ENCODE measurements at regions not wholly inside any gene's neighbourhood (a gene's known extent, or its start where the extent isn't known, plus 50 kb on each side); places are given as distances from the start of the nearest gene placed in this dataset.

GRCh38 chr7:3204526-3204925 lies 96.5 kb upstream of the SDK1 start:
- dilution Hi-C loops (cut with MboI; ENCODE audit: extremely low pct_ligation_motif_present, low sequenced_read_pairs), result no loop called here

GRCh38 chr7:3206101-3206500 lies 95.0 kb upstream of the SDK1 start:
- no peak for DNase-seq (ENCODE audit: low read depth, low spot score)
- Histone ChIP-seq H3K4me1 (ENCODE audit: control insufficient read depth, extremely low read depth, insufficient read depth, low read length) (no peaks in the 10 kb centered on the region), H3K79me2 (ENCODE audit: control insufficient read depth, insufficient read depth, low read length) (no peaks in the 10 kb centered on the region), H3K4me2 (ENCODE audit: control insufficient read depth, extremely low read depth, insufficient read depth, low read depth, low read length) (no peak overlapping the region), H4K20me1 (ENCODE audit: control insufficient read depth, extremely low read depth, insufficient read depth, low read length) (no peaks in the 10 kb centered on the region), H3K36me3 (ENCODE audit: control insufficient read depth in 2 of 2, extremely low read depth in 1 of 2, insufficient read depth in 2 of 2, low read length in 2 of 2) (no peaks in the 10 kb centered on the region), H3K27me3 (ENCODE audit: control insufficient read depth, extremely low read depth, insufficient read depth, low read length) (no peaks in the 10 kb centered on the region), H3K9me1 (ENCODE audit: control insufficient read depth, extremely low read depth, insufficient read depth, low read length) (no peaks in the 10 kb centered on the region), H2AFZ (ENCODE audit: control insufficient read depth, low read length) (no peak overlapping the region), H3K4me3 (ENCODE audit: control insufficient read depth in 2 of 3, extremely low read depth in 1 of 3, insufficient read depth in 2 of 3, low read depth in 1 of 3, low read length in 3 of 3) (no peak overlapping the region), H3K27ac (ENCODE audit: control insufficient read depth, insufficient read depth, low read length) (no peak overlapping the region), H3K9me3 (ENCODE audit: control insufficient read depth, low read depth, low read length) (no peaks in the 10 kb centered on the region), H3K9ac (ENCODE audit: control insufficient read depth, extremely low read depth, insufficient read depth, low read length) (no peak overlapping the region)
- TF ChIP-seq, protein P1, sequence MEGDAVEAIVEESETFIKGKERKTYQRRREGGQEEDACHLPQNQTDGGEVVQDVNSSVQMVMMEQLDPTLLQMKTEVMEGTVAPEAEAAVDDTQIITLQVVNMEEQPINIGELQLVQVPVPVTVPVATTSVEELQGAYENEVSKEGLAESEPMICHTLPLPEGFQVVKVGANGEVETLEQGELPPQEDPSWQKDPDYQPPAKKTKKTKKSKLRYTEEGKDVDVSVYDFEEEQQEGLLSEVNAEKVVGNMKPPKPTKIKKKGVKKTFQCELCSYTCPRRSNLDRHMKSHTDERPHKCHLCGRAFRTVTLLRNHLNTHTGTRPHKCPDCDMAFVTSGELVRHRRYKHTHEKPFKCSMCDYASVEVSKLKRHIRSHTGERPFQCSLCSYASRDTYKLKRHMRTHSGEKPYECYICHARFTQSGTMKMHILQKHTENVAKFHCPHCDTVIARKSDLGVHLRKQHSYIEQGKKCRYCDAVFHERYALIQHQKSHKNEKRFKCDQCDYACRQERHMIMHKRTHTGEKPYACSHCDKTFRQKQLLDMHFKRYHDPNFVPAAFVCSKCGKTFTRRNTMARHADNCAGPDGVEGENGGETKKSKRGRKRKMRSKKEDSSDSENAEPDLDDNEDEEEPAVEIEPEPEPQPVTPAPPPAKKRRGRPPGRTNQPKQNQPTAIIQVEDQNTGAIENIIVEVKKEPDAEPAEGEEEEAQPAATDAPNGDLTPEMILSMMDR (optimal IDR thresholded peaks at IDR 0.05 in 1 of 3, IDR thresholded peaks at IDR 0.05 in 1 of 3, conservative IDR thresholded peaks at IDR 0.05 in 1 of 3; ENCODE audit: extremely low read depth in 1 of 3, insufficient read depth in 2 of 3, low read length in 3 of 3), result no peak
- no peak for TF ChIP-seq EZH2 (IDR thresholded peaks at IDR 0.05; ENCODE audit: low read length)
- dilution Hi-C loops (cut with MboI; ENCODE audit: extremely low pct_ligation_motif_present, low sequenced_read_pairs), result no loop called here
- FAIRE-seq, result no peak

More at GRCh38 chr7:3204526-3204925, 96.5 kb upstream of the SDK1 start:
- no peak overlapping the region for H3K4me2 ChIP-seq (ENCODE audit: control insufficient read depth, extremely low read depth, insufficient read depth, low read depth, low read length)
- no peaks in the 10 kb centered on the region for H3K36me3 ChIP-seq (ENCODE audit: control insufficient read depth in 2 of 2, extremely low read depth in 1 of 2, insufficient read depth in 2 of 2, low read length in 2 of 2)
- no peak overlapping the region for H3K9ac ChIP-seq (ENCODE audit: control insufficient read depth, extremely low read depth, insufficient read depth, low read length)
- H4K20me1 ChIP-seq (ENCODE audit: control insufficient read depth, extremely low read depth, insufficient read depth, low read length), result no peaks in the 10 kb centered on the region
- DNase-seq (ENCODE audit: low read depth, low spot score), result no peak
- no peak for FAIRE-seq
- H3K27ac ChIP-seq (ENCODE audit: control insufficient read depth, insufficient read depth, low read length), result no peak overlapping the region
- no peaks in the 10 kb centered on the region for H3K4me1 ChIP-seq (ENCODE audit: control insufficient read depth, extremely low read depth, insufficient read depth, low read length)
- no peaks in the 10 kb centered on the region for H3K9me1 ChIP-seq (ENCODE audit: control insufficient read depth, extremely low read depth, insufficient read depth, low read length)
- H3K27me3 ChIP-seq (ENCODE audit: control insufficient read depth, extremely low read depth, insufficient read depth, low read length), result no peaks in the 10 kb centered on the region
- no peak overlapping the region for H2AFZ ChIP-seq (ENCODE audit: control insufficient read depth, low read length)
- no peaks in the 10 kb centered on the region for H3K9me3 ChIP-seq (ENCODE audit: control insufficient read depth, low read depth, low read length)
- H3K79me2 ChIP-seq (ENCODE audit: control insufficient read depth, insufficient read depth, low read length), result no peaks in the 10 kb centered on the region
- TF ChIP-seq, protein P1 (optimal IDR thresholded peaks at IDR 0.05 in 1 of 3, IDR thresholded peaks at IDR 0.05 in 1 of 3, conservative IDR thresholded peaks at IDR 0.05 in 1 of 3; ENCODE audit: extremely low read depth in 1 of 3, insufficient read depth in 2 of 3, low read length in 3 of 3), result no peak
- TF ChIP-seq EZH2 (IDR thresholded peaks at IDR 0.05; ENCODE audit: low read length), result no peak
- no peak overlapping the region for H3K4me3 ChIP-seq (ENCODE audit: control insufficient read depth in 2 of 3, extremely low read depth in 1 of 3, insufficient read depth in 2 of 3, low read depth in 1 of 3, low read length in 3 of 3)

Data from keratinocyte (primary cell).